Activated CD4-positive, alpha-beta T cell treated with anti-CD3 and anti-CD28 coated beads, Interleukin-2, amount 50 U/mL, for 48 hours (primary cell): ENCODE measurements at regions not wholly inside any gene's neighbourhood (a gene's known extent, or its start where the extent isn't known, plus 50 kb on each side); places are given as distances from the start of the nearest gene placed in this dataset.
"Not testable (repeated sequence)": the region's sequence is repeated elsewhere in the genome, so short reads cannot be mapped to it uniquely, and the experiment has no call there.

Experiments
- DNase-seq, 2 experiments: peaks; one replicate each; pipeline ENCODE4 v3.0.0-alpha.2; 2020

- DNase-seq = peak; percentile 22 to 27
Measured at GRCh38 chr15:28789401-28790114, 58.9 kb downstream of the GOLGA6L7 start.

GRCh38 chr15:28788649-28789400, 59.6 kb downstream of the GOLGA6L7 start:
- not testable (repeated sequence) for DNase-seq

- not testable (repeated sequence) for DNase-seq
Measured at GRCh38 chr15:28788176-28788575, 60.3 kb downstream of the GOLGA6L7 start.

GRCh38 chr15:28786521-28786920, 61.9 kb downstream of the GOLGA6L7 start:
- DNase-seq = no peak

GRCh38 chr15:28784347-28785163, 63.9 kb downstream of the GOLGA6L7 start:
- DNase-seq = not testable (repeated sequence)

- no peak for DNase-seq
Measured at GRCh38 chr15:28783873-28784272, 64.6 kb downstream of the GOLGA6L7 start.

- no peak for DNase-seq
Measured at GRCh38 chr15:28783466-28783865, 65.0 kb downstream of the GOLGA6L7 start.

GRCh38 chr15:28778397-28778796, 66.2 kb upstream of the GOLGA8M start:
- not testable (repeated sequence) for DNase-seq

GRCh38 chr15:28772857-28773256, 60.6 kb upstream of the GOLGA8M start:
- not testable (repeated sequence) for DNase-seq
